ENCODE measurements at regions not wholly inside any gene's neighbourhood (a gene's known extent, or its start where the extent isn't known, plus 50 kb on each side); places are given as distances from the start of the nearest gene placed in this dataset.

DNA sequence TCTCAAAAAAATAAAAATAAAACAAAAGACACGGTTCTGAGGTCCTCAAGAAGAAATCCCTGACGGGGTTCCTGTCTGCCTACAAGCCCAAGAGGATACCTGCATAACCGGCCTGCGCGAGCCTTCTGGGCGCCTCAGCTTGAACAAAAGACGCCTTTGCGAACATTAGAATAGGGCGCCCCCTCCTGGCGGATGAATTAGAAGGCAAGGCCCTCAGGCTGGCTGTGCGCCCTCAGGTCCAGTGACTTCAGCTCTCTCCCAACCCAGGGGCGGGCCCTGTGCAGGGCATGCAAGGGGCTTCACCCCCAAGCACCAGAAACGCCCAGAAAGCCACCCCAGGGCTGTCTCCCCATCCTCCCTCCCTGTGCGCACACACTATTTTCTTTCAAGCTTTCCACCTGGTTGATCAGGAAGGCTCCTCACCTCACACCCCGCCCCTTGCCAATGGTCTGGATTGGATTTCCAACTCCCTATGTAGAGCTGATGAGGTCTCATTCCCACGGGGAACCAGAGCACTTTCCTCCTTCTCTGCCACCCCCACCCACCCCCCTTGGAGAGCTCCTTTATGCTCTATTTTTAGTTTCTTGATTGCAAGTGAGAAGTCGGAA is 273.3 kb downstream of the BUD13 start:
- TF ChIP-seq, protein P1, sequence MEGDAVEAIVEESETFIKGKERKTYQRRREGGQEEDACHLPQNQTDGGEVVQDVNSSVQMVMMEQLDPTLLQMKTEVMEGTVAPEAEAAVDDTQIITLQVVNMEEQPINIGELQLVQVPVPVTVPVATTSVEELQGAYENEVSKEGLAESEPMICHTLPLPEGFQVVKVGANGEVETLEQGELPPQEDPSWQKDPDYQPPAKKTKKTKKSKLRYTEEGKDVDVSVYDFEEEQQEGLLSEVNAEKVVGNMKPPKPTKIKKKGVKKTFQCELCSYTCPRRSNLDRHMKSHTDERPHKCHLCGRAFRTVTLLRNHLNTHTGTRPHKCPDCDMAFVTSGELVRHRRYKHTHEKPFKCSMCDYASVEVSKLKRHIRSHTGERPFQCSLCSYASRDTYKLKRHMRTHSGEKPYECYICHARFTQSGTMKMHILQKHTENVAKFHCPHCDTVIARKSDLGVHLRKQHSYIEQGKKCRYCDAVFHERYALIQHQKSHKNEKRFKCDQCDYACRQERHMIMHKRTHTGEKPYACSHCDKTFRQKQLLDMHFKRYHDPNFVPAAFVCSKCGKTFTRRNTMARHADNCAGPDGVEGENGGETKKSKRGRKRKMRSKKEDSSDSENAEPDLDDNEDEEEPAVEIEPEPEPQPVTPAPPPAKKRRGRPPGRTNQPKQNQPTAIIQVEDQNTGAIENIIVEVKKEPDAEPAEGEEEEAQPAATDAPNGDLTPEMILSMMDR (IDR thresholded peaks at IDR 0.05) = peak; percentile 78
- no peak for TF ChIP-seq ZFX (IDR thresholded peaks at IDR 0.05; ENCODE audit: borderline replicate concordance)

Measured in 22Rv1 (cell line).